Forelimb muscle (tissue), 1 donor: ENCODE measurements at regions not wholly inside any gene's neighbourhood (a gene's known extent, or its start where the extent isn't known, plus 50 kb on each side); places are given as distances from the start of the nearest gene placed in this dataset.

ENCODE experiments used
- DNase-seq: peaks from one replicate; pipeline ENCODE4 v3.0.0-alpha.2; 2013; ENCODE audit warnings: low read depth

GRCh38 chr20:52820641-52821292, 151.4 kb upstream of the TSHZ2 start:
- no peak for DNase-seq

- no peak for DNase-seq
Observed at GRCh38 chr20:52818491-52818890, 153.7 kb upstream of the TSHZ2 start.

GRCh38 chr20:52817981-52818380, 154.2 kb upstream of the TSHZ2 start:
- DNase-seq, result no peak

- DNase-seq, result no peak
Observed at GRCh38 chr20:52817511-52817910, 154.6 kb upstream of the TSHZ2 start.

GRCh38 chr20:52814371-52814770, 157.8 kb upstream of the TSHZ2 start:
- DNase-seq, result no peak

- DNase-seq, result no peak
Observed at GRCh38 chr20:52812231-52812847, 159.8 kb upstream of the TSHZ2 start.

GRCh38 chr20:52809003-52809402, 163.2 kb upstream of the TSHZ2 start:
- no peak for DNase-seq

- no peak for DNase-seq
Observed at GRCh38 chr20:52806918-52807317, 165.2 kb upstream of the TSHZ2 start.

GRCh38 chr20:52805843-52806242, 166.3 kb upstream of the TSHZ2 start:
- no peak for DNase-seq

GRCh38 chr20:52805296-52805571, 166.9 kb upstream of the TSHZ2 start:
- DNase-seq, result no peak

- DNase-seq, result no peak
Observed at GRCh38 chr20:52804497-52805295, 167.5 kb upstream of the TSHZ2 start.

- DNase-seq, result no peak
Observed at GRCh38 chr20:52801628-52802006, 170.5 kb upstream of the TSHZ2 start.

- DNase-seq, result no peak
Observed at GRCh38 chr20:52800734-52801627, 171.2 kb upstream of the TSHZ2 start.

GRCh38 chr20:52799130-52799529, 173.0 kb upstream of the TSHZ2 start:
- no peak for DNase-seq

GRCh38 chr20:52798124-52798523, 174.0 kb upstream of the TSHZ2 start:
- DNase-seq, result no peak

GRCh38 chr20:52794853-52795252, 177.3 kb upstream of the TSHZ2 start:
- DNase-seq, result no peak

GRCh38 chr20:52793339-52793963, 178.7 kb upstream of the TSHZ2 start:
- no peak for DNase-seq

GRCh38 chr20:52791091-52791490, 181.1 kb upstream of the TSHZ2 start:
- DNase-seq, result no peak

GRCh38 chr20:52789716-52790115, 182.4 kb upstream of the TSHZ2 start:
- no peak for DNase-seq

GRCh38 chr20:52787962-52788361, 184.2 kb upstream of the TSHZ2 start:
- DNase-seq, result no peak

GRCh38 chr20:52787216-52787615, 184.9 kb upstream of the TSHZ2 start:
- no peak for DNase-seq

- no peak for DNase-seq
Observed at GRCh38 chr20:52785679-52786078, 186.5 kb upstream of the TSHZ2 start.
